Right lobe of liver (tissue), 4 donors: ENCODE measurements at regions not wholly inside any gene's neighbourhood (a gene's known extent, or its start where the extent isn't known, plus 50 kb on each side); places are given as distances from the start of the nearest gene placed in this dataset.

Experiments used
- CTCF ChIP-seq, 4 donors: fragments of 200-600 bp in 3 of 4; fragments of 450-650 bp in 1 of 4; IDR thresholded peaks; one replicate each; pipeline versions ENCODE4 v1.5.1 to v1.8.0; 2016 to 2022; ENCODE audit warnings: antibody characterized with exemption in 4 of 4, mild to moderate bottlenecking in 2 of 4
- POLR2A ChIP-seq: fragments of 450-650 bp; IDR thresholded peaks from one replicate; pipeline ENCODE4 v1.6.1; 2017; ENCODE audit warnings: antibody characterized with exemption, mild to moderate bottlenecking
- donor health status: DM: no; HTN: no; CAD: no.
- donor health status: DM: no; HTN: no; CAD: no.
- donor health status: DM: no; HTN: yes; CAD: no.

- TF ChIP-seq CTCF (IDR thresholded peaks at IDR 0.05) (no peak), POLR2A (no peak)
Observed at GRCh38 chr5:127176769-127177168, 103.5 kb upstream of the C5orf63 start.
